HG03108 (cell line): ENCODE measurements at regions not wholly inside any gene's neighbourhood (a gene's known extent, or its start where the extent isn't known, plus 50 kb on each side); places are given as distances from the start of the nearest gene placed in this dataset.
"Not testable (repeated sequence)": the region's sequence is repeated elsewhere in the genome, so short reads cannot be mapped to it uniquely, and the experiment has no call there.

Experiments used
- ATAC-seq: cut with Tn5 transposase; IDR thresholded peaks from one replicate; pipeline ENCODE4 v1.9.1; 2021; ENCODE audit warnings: moderate library complexity; ENCODE audit not compliant: unreplicated experiment

GRCh38 chr2:142582317-142582716 is 295.1 kb upstream of the KYNU start:
- no peak for ATAC-seq

- ATAC-seq: no peak
These were observed 296.0 kb upstream of the KYNU start for GRCh38 chr2:142581491-142581890.

DNA sequence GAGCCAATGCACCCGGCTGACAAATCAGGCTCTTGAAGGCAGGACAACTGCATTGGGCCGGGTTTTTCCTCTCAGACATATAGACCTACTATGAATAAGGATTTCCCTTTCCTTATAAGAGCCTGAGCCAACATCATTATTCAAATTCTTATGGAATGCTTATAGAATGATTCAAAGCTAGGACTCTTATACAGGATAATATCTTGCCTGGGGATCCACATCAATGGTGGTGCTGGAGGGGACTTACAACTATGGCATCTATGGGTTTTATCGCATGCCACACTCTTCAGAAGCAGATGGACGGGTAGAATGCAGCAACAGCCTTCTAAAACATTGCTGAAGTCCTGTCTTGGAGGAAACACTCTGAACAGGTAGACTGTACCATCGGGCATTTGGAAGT is 296.8 kb upstream of the KYNU start:
- ATAC-seq: no peak

DNA sequence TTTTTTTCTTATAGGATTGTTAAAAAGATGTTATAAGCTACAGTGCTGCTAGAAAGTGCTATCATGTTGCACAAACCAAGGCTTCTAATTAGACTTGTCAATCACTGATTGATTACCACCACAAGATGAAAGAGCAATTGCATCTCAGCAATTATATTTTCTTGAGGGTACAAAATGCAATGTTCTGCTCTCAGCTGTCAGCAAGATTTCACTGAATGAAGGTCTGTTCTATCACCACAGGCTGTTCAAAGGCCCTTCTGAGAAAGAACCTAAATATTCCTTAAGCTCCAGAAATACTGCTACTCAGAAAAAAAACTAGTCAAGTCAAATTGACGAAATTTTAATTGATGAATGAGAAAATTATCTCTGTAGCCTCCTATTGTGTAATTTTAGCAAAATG is 301.9 kb upstream of the KYNU start:
- no peak for ATAC-seq

GRCh38 chr2:142574388-142574787 is 303.1 kb upstream of the KYNU start:
- ATAC-seq: no peak

DNA sequence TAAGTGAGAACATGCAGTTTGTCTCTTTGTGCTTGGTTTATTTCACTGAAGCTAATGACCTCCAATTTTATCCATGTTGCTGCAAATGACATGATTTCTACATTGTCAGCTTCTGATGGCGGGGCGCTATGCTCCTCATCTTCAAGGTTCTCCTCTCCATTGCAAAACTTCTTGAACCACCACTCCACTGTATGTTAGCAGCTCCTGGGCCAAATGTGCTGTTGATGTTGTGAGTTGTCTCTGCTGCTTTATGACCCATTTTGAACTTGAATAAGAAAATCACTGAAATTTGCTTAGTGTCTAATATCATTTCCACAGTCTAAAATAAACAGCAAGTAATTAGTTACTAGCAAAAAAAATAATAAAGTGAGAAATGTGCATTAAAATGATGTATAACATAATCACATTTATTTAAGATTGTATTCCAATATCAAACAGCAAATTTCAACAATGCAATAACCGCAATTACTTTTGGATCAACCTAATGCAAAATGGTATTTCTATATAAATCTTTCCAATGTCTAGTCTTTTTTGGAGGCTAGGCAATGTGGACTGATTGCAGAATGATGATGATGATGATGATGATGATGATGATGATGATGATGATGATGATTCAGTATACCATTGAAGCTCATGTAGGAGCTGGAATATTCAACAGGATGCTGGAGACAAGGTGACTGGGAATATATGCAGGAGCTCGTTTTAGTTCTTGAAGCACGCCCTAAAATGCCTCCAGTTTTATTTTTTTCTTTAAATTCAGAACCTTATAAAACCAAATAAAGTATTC is 304.9 kb upstream of the KYNU start:
- no peak for ATAC-seq

GRCh38 chr2:142571934-142572333 is 305.5 kb upstream of the KYNU start:
- no peak for ATAC-seq

- ATAC-seq: no peak
These were observed 314.6 kb upstream of the KYNU start for GRCh38 chr2:142562900-142563299.

DNA sequence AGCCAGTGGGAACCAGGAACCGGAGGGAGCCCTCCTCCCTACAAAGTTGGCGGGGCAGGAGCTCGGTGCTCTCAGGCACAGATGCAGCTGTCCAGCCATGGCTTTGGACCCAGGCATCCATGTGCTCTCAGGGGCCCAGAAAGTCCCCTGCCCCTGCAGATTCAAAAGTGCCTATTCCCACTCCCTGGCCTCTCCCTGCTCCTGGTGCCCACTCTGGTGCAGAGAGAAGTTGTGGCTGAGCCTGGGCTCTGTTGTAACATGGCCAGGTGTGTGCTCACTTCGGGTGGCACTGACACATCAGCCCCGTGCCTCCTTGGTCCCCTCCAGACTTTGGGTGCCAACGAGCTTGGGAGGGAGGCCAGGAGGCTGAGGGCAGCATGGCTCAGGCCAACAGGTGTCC is 315.8 kb upstream of the KYNU start:
- ATAC-seq: no peak

GRCh38 chr2:142557391-142557790 is 320.1 kb upstream of the KYNU start:
- no peak for ATAC-seq

DNA sequence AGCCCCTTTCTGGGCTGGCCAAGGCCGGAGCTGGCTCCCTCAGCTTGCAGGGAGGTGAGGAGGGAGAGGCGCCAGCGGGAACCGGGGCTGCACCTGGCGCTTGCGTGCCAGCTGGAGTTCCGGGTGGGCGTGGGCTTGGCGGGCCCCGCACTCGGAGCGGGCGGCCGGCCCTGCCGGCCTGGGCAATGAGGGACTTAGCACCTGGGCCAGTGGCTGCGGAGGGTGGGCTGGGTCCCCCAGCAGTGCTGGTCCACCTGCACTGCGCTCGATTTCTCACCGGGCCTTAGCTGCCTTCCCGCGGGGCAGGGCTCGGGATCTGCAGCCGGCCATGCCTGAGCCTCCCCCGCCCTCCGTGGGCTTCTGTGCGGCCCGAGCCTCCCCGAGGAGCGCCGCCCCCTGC is 331.5 kb upstream of the KYNU start:
- ATAC-seq: not testable (repeated sequence)

GRCh38 chr2:142545036-142545435 is 332.4 kb upstream of the KYNU start:
- ATAC-seq: no peak

- no peak for ATAC-seq
These were observed 333.3 kb upstream of the KYNU start for GRCh38 chr2:142544173-142544572.

- ATAC-seq: no peak
These were observed 335.0 kb upstream of the KYNU start for GRCh38 chr2:142542431-142542910.

- ATAC-seq: no peak
These were observed 340.5 kb upstream of the KYNU start for GRCh38 chr2:142536966-142537365.

DNA sequence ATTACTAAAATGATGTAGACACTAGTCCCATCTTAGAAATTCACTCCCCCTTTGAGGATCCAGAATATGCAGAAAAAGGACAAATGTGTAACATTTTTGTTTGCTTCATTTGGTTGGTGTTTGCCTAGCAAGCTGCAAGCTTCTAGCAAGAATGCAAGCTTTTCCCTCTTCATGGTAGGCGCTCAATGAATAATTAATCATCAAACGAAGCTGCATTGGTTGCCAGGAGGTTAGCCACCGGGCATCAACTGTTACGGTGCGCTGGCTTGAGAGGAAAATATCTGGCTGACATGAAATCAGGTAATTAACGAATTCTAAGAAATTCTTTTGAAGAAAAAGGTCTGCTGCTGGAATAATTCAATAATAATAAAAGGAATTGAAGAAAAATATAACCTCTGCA is 341.0 kb upstream of the KYNU start:
- no peak for ATAC-seq

GRCh38 chr2:142535311-142535710 is 342.2 kb upstream of the KYNU start:
- ATAC-seq: no peak

GRCh38 chr2:142533177-142533576 is 344.3 kb upstream of the KYNU start:
- no peak for ATAC-seq

DNA sequence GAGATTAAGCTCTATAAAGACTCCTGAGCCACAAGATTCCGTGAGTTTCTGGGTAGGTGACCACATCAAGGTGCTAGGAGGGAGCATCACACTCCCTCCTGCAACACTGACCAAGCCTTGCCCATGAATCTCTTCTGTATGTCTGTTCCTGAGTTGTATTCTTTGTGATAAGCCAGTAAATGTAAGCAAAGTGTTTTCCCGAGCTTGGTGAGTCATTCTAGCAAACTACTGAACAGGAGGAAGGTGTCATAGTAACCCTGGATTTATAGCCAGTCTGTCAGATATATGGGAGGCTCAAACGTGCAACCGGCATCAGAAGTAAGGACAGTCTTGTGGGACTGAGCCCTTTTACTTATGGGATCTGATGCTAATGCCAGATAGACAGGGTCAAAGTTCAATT is 346.1 kb upstream of the KYNU start:
- ATAC-seq: no peak

DNA sequence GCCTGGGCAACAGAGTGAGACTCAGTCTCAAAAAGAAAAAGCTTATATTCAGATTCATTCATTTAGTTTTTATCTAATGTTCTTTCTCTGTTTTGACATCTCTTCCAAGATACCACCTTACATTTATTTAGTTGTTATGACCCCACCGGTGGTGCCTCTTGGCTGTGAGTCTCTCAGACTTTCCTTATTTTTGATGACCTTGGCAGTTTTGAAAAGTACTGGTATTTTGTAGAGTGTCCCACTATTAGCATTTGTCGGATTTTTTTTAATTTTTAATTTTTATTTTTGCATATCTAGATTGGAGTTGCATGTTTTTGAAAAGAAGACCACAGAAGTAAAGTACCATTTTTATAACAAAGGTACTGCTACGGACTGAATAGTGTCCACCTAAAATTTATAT is 351.7 kb upstream of the KYNU start:
- ATAC-seq: no peak

DNA sequence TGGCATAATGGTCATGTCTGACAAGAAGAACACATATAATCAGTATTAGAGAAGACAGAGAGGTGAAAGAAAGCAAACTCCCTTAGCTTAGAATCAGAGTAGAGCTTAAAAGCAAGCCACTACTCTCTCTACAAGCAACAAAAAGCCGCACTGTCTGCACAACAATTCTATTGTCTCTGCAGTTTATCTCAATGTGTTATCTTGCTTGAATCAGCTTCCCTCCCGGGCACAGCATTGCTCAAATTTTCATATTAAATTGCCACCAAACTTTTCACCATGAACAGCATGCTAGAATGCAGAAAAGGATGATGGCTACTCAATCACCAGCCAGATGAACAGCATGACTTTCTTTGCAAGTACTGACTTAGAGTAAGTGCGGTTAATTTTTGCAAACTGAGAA is 356.0 kb upstream of the KYNU start:
- ATAC-seq: no peak

GRCh38 chr2:142515493-142515892 is 362.0 kb upstream of the KYNU start:
- no peak for ATAC-seq

GRCh38 chr2:142509401-142509800 is 368.1 kb upstream of the KYNU start:
- ATAC-seq: no peak
